AG08395 (cell line): ENCODE measurements at regions not wholly inside any gene's neighbourhood (a gene's known extent, or its start where the extent isn't known, plus 50 kb on each side); places are given as distances from the start of the nearest gene placed in this dataset.
"Not testable (repeated sequence)": the region's sequence is repeated elsewhere in the genome, so short reads cannot be mapped to it uniquely, and the experiment has no call there.

ENCODE experiments used
- DNase-seq: peaks from one replicate; pipeline ENCODE4 v3.0.0; 2012; ENCODE audit warnings: mixed read lengths, low spot score

DNA sequence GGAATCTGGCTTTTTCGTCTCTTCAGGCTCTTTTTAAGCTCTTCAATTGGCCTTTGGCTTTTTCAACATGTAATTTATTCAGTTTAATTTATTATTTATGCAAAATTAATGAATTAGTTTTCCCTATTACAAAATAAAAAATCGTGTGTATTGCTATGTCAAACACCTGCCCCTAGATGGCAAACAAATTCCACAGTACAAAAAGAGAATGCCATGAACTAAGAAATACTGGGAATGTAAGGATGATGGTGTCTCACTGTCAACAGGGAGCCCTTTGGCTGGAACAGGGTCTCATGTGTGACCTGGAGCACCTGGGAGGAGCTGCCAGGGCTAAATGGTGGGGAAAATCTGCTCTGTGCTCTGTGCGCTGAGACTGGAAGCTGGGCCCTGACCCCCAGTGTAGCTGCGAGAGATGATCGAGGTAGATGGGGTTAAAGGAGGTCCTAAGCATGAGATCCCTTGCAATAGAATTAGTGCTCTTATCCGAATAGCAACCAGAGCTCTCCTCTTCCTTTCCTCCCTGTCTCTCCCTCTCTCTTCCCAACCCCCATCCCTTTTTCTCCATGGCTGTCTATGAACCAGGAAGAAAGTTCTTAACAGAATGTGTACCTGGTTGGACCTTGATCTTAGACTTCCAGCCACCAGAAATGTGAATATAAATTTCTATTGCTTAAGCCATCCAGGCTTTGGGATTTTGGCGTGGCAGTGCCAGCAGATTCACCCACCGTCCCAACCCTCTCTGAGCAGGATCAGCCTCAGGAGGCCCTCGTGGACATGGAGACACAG is 1183.5 kb downstream of the RPIA start:
- DNase-seq = not testable (repeated sequence)

DNA sequence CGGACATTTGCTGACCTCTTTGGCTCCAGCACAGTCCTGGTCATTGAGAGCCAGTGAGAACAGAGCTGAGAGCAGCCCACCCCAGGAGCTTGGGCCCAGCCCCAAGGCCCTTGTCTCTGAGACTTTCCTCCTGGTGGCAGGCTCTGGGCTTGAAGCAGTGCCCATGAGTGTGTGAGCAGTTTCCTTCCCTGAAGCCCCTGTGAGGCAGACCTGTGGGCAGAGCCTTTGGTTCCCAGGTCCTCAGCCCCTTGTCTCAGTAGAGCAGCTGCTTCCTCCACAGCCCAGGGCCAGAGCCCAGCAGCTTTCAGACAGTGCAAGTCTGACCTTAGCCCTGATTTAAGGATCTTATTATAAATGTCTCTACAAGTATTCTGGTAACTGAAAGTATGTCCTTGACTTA is 1185.0 kb downstream of the RPIA start:
- DNase-seq = not testable (repeated sequence)

DNA sequence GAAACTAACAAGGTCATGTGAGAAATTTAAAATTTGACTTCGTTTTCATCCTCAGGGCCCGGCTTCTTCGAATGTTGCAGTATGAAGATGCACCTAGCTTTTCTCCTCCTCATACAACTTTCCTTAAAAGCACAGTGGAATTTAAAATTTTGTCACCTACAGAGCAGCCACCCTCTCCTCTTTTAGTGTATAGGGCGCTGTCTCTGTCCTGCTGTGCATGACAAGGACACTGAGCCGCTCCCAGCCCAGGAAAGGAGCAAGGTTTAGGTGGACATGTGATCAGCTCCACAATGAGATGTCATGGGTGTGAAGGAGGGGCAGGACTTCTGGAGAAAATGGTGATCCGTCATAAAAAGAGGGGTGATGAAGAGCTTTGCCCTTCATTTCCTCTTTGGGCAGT is 1185.4 kb downstream of the RPIA start:
- not testable (repeated sequence) for DNase-seq

DNA sequence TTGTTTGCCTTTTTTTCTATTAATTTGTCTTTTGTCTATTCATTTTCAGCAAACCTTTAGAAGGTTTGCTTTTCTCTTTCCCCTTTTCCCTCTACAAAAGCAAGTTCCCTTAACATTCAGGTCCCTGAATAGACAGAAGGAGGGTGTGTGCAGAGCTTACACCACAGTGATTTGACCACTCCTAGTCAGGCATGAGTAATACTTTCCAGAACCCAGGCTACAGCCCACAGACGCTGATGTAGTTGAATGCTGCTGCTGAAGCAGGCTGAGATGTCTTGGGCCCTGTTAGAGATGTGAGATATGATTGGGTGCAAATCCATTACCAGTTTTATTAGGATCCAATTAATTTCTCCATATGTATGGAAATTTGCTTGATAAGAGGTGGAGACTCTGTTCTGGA is 1191.4 kb downstream of the RPIA start:
- DNase-seq = not testable (repeated sequence)

DNA sequence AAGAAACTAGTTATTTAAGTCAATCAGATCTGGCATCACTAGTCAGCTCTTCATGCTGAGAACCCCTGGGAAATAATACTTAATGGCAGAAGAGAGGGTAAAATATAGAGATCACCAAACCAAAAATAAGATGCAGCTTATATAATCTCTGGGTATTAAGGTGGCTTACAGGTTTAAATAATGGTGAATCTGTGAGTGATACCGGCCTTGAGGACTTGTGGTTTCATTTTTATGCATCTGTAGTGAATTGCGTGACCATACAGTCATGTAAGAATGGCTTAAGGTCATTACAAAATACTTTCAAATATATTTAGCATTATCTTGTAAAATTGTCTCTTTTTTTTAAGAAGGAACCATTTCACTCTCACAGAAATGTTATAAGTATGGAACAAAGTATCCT is 1192.2 kb downstream of the RPIA start:
- not testable (repeated sequence) for DNase-seq

DNA sequence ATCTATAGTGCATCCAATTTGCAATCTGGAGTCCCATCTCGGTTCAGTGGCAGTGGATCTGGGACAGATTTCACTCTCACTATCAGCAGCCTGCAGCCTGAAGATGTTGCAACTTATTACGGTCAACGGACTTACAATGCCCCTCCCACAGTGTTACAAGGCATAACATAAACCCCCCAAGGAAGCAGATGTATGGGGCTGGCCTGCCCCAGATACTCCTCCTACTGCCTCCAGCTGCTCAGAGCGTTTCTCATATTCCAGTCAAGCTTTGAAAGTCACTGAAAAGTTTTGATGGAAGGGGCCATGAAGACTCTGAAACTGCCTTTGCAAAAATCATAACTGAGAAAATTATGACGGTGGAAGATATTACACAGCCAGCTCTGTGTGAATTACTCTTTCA is 1193.6 kb downstream of the RPIA start:
- DNase-seq = not testable (repeated sequence)

DNA sequence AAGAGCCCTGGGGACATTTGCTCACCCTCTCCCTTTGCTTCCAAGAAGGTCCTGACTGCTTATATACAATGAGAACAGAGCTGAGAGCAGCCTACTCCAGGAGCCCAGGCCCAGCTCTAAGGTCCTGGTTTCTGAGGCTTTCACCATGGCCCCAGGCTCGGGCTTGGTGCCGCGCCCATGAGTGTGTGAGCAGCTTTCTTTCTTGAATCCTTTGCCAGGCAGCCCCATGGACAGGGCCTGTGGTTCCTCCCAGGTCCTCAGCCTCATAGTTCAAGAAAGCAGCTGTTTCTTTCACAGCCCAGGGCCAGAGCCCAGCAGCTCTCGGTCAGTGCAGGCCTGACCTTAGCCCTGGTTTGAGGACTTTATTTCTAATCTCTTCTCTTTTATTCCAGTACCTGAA is 1197.2 kb downstream of the RPIA start:
- not testable (repeated sequence) for DNase-seq

DNA sequence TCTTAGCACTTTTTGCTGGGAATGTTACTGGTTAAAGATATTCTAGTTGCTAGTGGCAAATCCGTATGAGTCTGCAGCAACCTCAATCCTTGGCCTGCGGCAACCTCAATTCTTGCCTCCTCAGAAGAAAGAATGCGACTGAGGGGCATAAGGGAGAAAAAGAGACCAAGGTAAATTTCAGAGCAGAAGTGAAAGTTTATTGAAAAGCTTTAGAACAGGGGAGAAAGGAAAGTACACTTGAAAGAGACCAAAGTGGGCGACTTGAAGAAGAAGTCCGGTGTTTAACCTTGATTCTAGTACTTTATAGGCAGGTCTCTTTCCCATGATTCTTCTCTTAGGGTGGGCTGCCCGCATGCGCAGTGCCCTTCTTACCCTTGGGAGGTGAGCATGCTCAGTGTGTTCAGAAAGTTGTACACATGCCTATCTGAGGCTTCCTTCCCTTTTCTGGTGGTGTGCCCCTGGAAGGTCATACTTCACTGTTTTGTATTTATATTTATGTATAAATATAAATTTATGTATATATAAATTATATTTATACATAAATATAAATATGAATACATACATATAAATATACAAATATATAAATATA is 1198.8 kb downstream of the RPIA start:
- DNase-seq = not testable (repeated sequence)

DNA sequence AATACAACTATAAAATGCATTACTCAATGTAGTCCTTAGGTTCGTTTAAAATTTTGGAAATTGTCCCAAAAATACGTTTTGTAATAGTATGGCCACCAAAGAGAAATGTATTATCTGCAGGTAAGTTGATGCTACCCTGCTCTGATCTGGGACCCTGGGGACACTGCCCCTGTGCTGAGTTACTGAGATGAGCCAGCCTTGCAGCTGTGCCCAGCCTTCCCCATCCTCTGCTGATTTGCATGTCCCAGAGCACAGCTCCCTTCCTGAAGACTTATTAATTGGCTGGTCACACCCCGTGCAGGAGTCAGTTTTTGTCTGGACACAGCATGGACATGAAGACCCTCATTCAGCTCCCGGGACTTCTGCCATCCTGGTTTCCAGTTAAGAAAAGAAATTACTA is 1203.5 kb downstream of the RPIA start:
- DNase-seq = not testable (repeated sequence)

DNA sequence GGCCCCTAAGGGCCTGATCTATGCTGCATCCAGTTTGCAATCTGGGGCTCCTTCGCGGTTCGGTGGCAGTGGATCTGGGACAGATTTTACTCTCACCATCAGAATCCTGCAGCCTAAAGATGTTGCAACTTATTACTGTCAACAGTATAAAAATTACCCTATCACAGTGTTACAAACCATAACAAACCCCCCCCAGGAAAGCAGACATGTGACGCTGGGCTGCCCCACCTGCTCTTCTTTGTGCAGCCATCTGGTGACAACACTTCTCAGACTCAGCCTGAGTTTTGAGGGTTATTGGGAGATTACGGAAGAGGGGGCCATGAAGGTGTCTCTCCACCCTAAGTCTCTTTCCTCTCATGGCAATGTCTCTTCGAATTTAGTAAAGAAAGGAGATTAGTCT is 1204.2 kb downstream of the RPIA start:
- DNase-seq = not testable (repeated sequence)

DNA sequence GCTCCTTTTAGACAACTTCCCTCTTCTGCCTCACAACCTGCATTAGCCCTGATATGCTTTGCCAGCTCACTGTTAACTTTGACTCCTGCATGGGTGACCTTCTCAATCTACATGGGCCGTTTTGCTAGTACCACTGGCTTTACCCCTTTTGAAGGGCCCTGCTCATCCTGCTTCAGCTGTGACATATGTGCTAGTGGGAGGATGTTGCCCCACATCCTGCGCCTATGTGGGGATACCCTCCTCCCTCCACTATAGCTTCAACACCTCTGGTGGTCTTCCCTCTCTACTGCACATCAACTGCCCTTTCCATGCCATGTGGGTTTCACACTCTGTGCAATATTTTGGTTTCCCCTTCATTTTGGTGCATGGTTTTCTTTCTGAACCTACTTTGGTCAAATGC is 1235.5 kb downstream of the RPIA start:
- DNase-seq = not testable (repeated sequence)

DNA sequence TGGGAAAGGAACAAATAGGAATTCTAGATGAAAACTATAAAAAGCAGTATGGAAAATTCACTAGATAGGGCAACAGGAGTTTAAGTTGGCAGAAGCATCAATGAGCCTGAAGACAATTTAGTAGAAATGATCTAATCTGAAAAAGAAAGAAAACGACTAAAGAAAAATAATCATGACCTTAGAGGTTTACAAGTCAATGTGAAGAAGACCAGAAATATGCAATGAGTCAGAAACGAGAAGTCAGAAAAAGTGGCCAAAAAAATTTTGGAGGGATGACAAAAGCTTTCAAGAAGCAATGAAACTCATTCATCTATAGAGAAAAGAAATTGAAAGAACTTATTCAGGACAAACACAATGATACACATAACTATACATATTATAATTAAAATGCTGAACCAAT is 1244.0 kb downstream of the RPIA start:
- not testable (repeated sequence) for DNase-seq

DNA sequence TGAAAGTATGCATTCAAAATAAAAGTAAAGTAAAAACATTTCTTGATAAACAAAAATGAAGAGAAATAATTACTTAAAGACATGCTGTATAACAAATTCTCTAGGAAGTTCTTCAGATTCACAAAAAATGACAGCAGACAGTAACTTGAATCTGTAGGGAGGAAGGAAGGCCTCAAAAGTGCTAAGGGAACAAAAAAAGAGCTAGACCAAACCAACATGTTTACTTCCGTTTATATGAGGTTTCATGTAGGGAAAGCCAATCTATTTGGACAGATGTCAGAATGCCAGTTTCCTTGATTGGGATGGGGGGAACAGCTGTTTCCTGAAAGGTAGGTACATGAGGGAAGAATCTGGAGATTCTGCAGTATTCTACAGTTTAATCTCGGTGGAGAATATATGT is 1244.5 kb downstream of the RPIA start:
- not testable (repeated sequence) for DNase-seq

DNA sequence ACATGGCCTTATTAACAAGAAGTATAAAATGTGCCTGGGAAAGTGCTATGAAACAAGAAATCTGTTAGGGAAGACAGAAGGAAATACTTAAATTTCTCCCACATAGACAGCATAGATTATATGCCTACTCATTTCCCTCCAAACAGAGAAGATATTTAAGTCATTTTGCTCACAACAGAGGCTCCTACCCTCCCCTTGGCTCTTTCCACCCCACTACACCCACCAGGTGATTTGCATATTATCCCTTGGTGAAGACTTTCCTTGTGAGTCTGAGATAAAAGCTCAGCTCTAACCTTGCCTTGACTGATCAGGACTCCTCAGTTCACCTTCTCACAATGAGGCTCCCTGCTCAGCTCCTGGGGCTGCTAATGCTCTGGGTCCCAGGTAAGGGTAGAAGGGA is 1245.1 kb downstream of the RPIA start:
- not testable (repeated sequence) for DNase-seq

DNA sequence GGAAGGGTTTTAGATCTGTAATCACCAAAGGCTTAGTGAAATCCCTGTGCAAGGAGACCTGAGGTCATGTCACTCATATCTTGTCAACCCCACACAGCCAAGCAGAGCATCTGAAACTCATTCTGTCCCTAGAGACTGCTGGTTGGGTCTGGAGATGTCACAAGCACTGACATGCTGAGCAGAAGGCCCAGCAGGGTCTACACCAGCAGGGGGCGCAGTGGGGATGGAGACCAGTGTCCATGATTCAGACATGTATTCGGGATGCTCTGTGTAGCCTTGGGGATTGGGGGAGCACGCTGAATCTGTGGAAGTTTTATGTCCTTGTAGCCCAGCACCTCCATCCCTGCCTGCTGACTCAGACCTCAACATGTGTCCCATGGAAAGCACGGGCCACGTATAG is 1247.3 kb downstream of the RPIA start:
- DNase-seq = not testable (repeated sequence)

DNA sequence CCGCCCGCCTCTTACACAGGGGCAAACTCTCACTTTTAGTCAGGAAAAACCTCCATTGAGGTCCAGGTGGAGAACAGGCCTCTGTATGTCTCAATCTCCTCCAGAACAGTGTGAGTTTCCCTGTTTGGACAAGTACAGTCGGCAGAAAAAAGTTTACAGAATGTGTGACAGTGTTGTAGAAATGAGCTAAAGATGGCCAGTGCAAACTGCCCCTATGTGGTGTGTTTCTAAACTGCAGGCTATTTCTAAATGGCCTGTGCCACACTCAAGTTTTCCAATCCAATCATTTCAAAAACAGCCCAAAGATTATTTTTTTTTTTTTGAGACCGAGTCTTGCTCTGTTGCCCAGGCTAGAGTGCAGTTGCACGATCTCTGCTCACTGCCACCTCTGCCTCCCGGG is 1252.8 kb downstream of the RPIA start:
- not testable (repeated sequence) for DNase-seq

DNA sequence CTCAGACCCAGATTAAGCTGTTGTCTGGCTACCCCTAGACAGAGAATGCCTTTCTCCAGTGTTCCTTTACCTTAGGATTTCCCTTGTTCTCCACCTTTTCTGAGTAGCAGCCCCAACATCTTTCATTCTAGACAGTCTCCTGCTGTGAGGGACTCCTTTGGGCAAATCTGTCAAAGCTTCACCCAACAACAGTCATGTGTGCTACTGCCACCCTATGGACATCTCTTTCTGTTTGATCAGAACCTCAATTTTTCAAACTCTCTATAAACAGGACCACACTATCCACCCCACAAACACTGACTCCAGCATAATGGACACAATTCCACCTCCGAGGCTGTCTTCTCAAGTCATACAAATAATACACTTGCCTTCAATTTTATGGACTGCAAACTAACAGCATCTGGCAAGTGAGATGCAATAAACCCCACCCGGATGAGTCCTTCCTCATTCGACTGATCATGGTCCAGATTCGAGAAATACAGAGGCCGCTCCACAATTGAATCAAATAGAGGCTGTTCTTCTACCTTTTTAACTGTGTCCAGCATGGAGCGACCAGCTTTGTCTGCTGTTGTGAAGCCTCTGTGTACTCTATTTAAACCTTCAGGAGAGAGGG is 1253.6 kb downstream of the RPIA start:
- not testable (repeated sequence) for DNase-seq

DNA sequence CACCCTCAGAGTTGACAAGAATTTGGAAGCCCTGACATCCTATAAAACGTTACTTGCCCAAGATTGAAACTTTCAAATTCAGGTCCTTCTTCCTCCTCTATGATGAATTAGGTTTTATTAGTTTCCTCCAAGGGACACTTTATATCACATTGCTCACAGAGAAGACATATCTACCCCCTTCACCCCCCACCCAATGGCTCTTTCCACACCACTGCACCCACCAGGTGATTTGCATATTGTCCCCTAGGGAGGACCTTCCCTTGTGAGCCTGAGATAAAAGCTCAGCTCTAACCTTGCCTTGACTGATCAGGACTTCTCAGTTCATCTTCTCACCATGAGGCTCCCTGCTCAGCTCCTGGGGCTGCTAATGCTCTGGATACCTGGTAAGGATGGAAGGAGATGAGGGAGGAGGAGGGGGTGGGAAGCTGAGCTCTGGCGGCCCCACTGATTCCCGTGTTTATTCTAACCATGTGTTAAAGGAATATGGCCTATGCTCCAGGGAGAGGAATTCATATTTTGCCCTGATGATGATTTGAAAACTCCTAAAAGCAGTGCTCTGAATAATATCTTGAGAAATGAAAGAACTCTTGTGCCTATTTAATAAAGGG is 1255.8 kb downstream of the RPIA start:
- DNase-seq = not testable (repeated sequence)

DNA sequence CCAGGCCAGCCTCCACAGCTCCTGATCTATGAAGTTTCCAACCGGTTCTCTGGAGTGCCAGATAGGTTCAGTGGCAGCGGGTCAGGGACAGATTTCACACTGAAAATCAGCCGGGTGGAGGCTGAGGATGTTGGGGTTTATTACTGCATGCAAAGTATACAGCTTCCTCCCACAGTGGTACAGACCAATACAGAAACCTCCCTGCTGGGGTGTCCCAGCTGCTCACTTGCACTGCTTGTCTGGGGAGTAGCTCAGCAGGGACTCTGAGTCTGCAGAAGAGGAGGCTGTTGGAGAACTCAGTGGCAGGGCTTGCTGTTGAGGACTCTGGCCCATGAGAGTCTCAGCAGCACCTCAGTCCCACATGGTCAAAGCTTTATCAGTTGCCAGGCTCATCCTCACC is 1256.6 kb downstream of the RPIA start:
- not testable (repeated sequence) for DNase-seq

DNA sequence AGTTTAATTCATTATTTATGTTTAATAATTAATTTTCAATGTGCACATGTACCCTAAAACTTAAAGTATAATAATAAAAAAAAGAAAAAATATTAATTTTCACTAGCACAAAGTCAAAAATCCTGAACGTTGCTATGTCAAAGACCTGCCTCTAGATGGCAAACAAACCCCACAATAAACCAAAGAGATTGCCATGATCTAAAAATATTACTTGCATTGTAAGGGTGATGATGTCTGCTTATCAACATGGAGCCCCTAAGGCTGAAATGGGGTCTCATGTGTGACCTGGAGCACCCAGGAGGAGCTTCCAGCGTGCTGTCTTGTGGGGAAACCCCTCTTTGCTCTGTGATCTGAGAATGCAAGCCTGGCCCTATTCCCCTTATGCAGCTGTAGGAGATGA is 1259.3 kb downstream of the RPIA start:
- DNase-seq = not testable (repeated sequence)

DNA sequence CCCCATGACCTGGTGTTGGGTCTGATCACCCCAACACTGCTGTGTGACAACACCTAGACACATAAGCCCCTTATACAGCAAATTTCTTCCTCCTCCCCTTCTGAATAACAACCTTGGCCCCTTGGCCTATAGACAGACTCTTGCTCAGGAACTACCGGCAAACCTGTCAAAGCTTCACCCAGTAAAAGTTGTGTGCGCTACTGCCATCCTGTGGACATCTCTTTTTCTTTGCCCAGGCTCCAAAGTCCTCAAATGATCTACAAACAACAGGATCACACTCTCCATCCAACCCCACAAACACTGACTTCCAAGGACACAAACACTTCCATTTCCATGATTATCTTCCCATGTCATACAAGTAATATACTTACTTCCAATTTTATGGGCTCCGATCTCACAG is 1265.8 kb downstream of the RPIA start:
- not testable (repeated sequence) for DNase-seq

DNA sequence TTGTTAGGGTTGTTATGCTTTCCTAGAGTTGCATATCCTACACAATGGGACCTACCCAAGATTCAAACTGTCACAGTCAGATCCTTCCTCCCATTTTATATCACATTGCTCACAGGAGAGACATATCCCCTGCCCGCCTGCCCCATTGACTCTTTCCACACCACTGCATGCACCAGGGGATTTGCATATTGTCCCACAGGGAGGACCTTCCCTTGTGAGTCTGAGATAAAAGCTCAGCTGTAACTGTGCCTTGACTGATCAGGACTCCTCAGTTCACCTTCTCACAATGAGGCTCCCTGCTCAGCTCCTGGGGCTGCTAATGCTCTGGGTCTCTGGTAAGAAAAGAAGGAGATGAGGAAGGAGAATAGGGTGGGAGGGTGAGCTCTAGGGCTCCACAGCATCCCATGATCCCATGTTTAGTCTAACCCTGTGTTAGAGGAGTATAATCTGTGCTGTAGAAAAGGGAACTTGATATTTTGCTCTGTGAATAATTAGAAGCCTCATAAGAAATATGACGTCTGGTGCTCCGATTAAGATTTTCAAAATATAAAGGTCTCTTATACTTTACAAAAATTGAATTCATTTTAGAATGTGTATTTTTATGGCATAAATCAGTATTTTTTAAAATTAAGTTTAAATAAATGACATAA is 1268.4 kb downstream of the RPIA start:
- not testable (repeated sequence) for DNase-seq
